Erythroblast (primary cell): ENCODE measurements at regions not wholly inside any gene's neighbourhood (a gene's known extent, or its start where the extent isn't known, plus 50 kb on each side); places are given as distances from the start of the nearest gene placed in this dataset.
A peak's percentile ranks its signal among the peaks of the same experiment; 100 is the strongest.

ENCODE experiments used
- DNase-seq, 2 experiments: peaks; one replicate each; lab custom pipeline; 2025; lab: John Stamatoyannopoulos, UW
- GATA1 ChIP-seq: IDR thresholded peaks from 2 replicates; pipeline ENCODE4 v1.6.1; 2011; ENCODE audit warnings: low read depth, mild to moderate bottlenecking, control low read depth, low read length, moderate library complexity
- POLR2A ChIP-seq: IDR thresholded peaks from 2 replicates; pipeline ENCODE4 v1.6.1; 2011; ENCODE audit warnings: mild to moderate bottlenecking, low read length

- no peak for DNase-seq
- no peak for TF ChIP-seq POLR2A
- TF ChIP-seq GATA1: no peak
Measured at GRCh38 chr9:84435902-84436301, 95.3 kb upstream of the SLC28A3 start.

GRCh38 chr9:84436386-84437109 lies 96.0 kb upstream of the SLC28A3 start:
- TF ChIP-seq GATA1 (no peak), POLR2A (no peak)

GRCh38 chr9:84438391-84438790 lies 97.8 kb upstream of the SLC28A3 start:
- TF ChIP-seq GATA1 (no peak), POLR2A (no peak)
- no peak for DNase-seq

More at GRCh38 chr9:84436386-84437109, 96.0 kb upstream of the SLC28A3 start:
- no peak for DNase-seq

- peak in 1 of 2 experiments; percentile 40 for DNase-seq
Measured at GRCh38 chr9:84439250-84439649, 98.7 kb upstream of the SLC28A3 start.

GRCh38 chr9:84442712-84443111 lies 102.2 kb upstream of the SLC28A3 start:
- TF ChIP-seq GATA1: no peak
- TF ChIP-seq POLR2A: no peak
- DNase-seq: no peak

More at GRCh38 chr9:84439250-84439649, 98.7 kb upstream of the SLC28A3 start:
- TF ChIP-seq POLR2A (no peak), GATA1 (no peak)

- TF ChIP-seq GATA1: no peak
- TF ChIP-seq POLR2A: no peak
- no peak for DNase-seq
Measured at GRCh38 chr9:84445737-84446136, 105.2 kb upstream of the SLC28A3 start.

- DNase-seq: no peak
- TF ChIP-seq GATA1: no peak
- no peak for TF ChIP-seq POLR2A
Measured at GRCh38 chr9:84447305-84447704, 106.7 kb upstream of the SLC28A3 start.

- TF ChIP-seq POLR2A (no peak), GATA1 (no peak)
- no peak for DNase-seq
Measured at GRCh38 chr9:84450029-84450428, 109.5 kb upstream of the SLC28A3 start.

- no peak for TF ChIP-seq GATA1
- TF ChIP-seq POLR2A: no peak
- no peak for DNase-seq
Measured at GRCh38 chr9:84456527-84456926, 116.0 kb upstream of the SLC28A3 start.

- no peak for DNase-seq
- TF ChIP-seq GATA1 (no peak), POLR2A (no peak)
Measured at GRCh38 chr9:84460695-84461094, 120.1 kb upstream of the SLC28A3 start.

GRCh38 chr9:84463272-84463671 lies 122.7 kb upstream of the SLC28A3 start:
- TF ChIP-seq GATA1 (no peak), POLR2A (no peak)
- DNase-seq: no peak

- DNase-seq: no peak
Measured at GRCh38 chr9:84466580-84467285, 126.2 kb upstream of the SLC28A3 start.

GRCh38 chr9:84471816-84472215 lies 131.3 kb upstream of the SLC28A3 start:
- TF ChIP-seq GATA1 (no peak), POLR2A (no peak)
- DNase-seq: no peak

More at GRCh38 chr9:84466580-84467285, 126.2 kb upstream of the SLC28A3 start:
- no peak for TF ChIP-seq GATA1
- TF ChIP-seq POLR2A: no peak

- TF ChIP-seq GATA1 (no peak), POLR2A (no peak)
- no peak for DNase-seq
Measured at GRCh38 chr9:84478996-84479395, 138.4 kb upstream of the SLC28A3 start.
